Fibroblast of villous mesenchyme (primary cell): ENCODE measurements at regions not wholly inside any gene's neighbourhood (a gene's known extent, or its start where the extent isn't known, plus 50 kb on each side); places are given as distances from the start of the nearest gene placed in this dataset.

Experiments used
- DNase-seq: peaks from one replicate; pipeline ENCODE4 v3.0.0-alpha.2; 2010; ENCODE audit warnings: low read depth
- H3K4me3 ChIP-seq: 2 replicates; pipeline ENCODE4 v1.5.1; 2011; ENCODE audit warnings: low read depth, mild to moderate bottlenecking, low read length
- CTCF ChIP-seq: IDR thresholded peaks from 2 replicates; pipeline ENCODE4 v1.5.1; 2012; ENCODE audit warnings: low read depth, mild to moderate bottlenecking, low read length; ENCODE audit not compliant: insufficient read depth

- no peak overlapping the region for H3K4me3 ChIP-seq
- no peak for DNase-seq
- no peak for TF ChIP-seq CTCF
Measured at GRCh38 chr4:38210396-38211114, 250.4 kb downstream of the PTTG2 start.

- no peak overlapping the region for H3K4me3 ChIP-seq
- no peak for TF ChIP-seq CTCF
- no peak for DNase-seq
Measured at GRCh38 chr4:38211885-38212284, 251.7 kb downstream of the PTTG2 start.

GRCh38 chr4:38213083-38213805 lies 253.0 kb downstream of the PTTG2 start:
- no peak overlapping the region for H3K4me3 ChIP-seq
- DNase-seq = no peak
- no peak for TF ChIP-seq CTCF

GRCh38 chr4:38222892-38223291 lies 262.7 kb downstream of the PTTG2 start:
- no peak overlapping the region for H3K4me3 ChIP-seq
- no peak for DNase-seq
- no peak for TF ChIP-seq CTCF

- DNase-seq = no peak
- no peak for TF ChIP-seq CTCF
- no peak overlapping the region for H3K4me3 ChIP-seq
Measured at GRCh38 chr4:38223306-38223705, 263.1 kb downstream of the PTTG2 start.

- no peak overlapping the region for H3K4me3 ChIP-seq
- TF ChIP-seq CTCF = no peak
- no peak for DNase-seq
Measured at GRCh38 chr4:38223782-38224236, 263.6 kb downstream of the PTTG2 start.
